HCT116 (cell line): ENCODE measurements at regions not wholly inside any gene's neighbourhood (a gene's known extent, or its start where the extent isn't known, plus 50 kb on each side); places are given as distances from the start of the nearest gene placed in this dataset.

Source experiments
- ATAC-seq: fragments of 200-7000 bp; cut with Tn5 transposase; 2 replicates; pipeline ENCODE4 v1.9.1; 2020; ENCODE audit warnings: mild to moderate bottlenecking, moderate library complexity
- BruUV-seq: library from RNA; stranded (reverse); fragments of 400-500 nt; replicated peaks from 2 replicates; lab custom pipeline; 2021; lab: Mats Ljungman, UMichigan
- CTCF ChIA-PET: fragments of 300-600 bp; sonication (Branson Sonifier 250); formaldehyde crosslinking; loops from one replicate; lab custom pipeline; 2021; ENCODE audit warnings: antibody characterized with exemption; lab: Charles Lee
- POLR2A ChIA-PET: fragments of 300-600, 350-600 bp; sonication (Branson Sonifier 250); formaldehyde crosslinking; loops from one replicate; lab custom pipeline; 2021; ENCODE audit warnings: antibody characterized with exemption; lab: Charles Lee
- RAD21 ChIA-PET, 2 experiments: fragments of 300-600 bp; sonication (Branson Sonifier 250); formaldehyde crosslinking; loops; one replicate each; lab custom pipeline; 2023; ENCODE audit warnings: low total read pairs in 2 of 2; ENCODE audit not compliant: uncharacterized antibody in 2 of 2, unreplicated experiment in 2 of 2, low non-redundant PET in 1 of 2; lab: Charles Lee
- DNase-seq: peaks from one replicate; pipeline ENCODE4 v3.0.0-alpha.2; 2010; ENCODE audit warnings: low read depth, low spot score
- H2AFZ ChIP-seq: fragments of 200-600 bp; shearing (Covaris generic), sonication (generic); 2 replicates; pipeline ENCODE4 v1.6.1; 2017; ENCODE audit warnings: low read depth, mixed run types, mixed read lengths, antibody characterized with exemption, low read length; ENCODE audit not compliant: poor library complexity, severe bottlenecking
- H3K27ac ChIP-seq: 2 replicates; pipeline ENCODE4 v1.5.1; 2012; ENCODE audit warnings: low read depth, low read length
- H3K27me3 ChIP-seq: fragments of 200-600 bp; sonication (generic); 2 replicates; pipeline ENCODE4 v1.6.1; 2016; ENCODE audit warnings: mixed run types, low read length, mixed read lengths; ENCODE audit not compliant: insufficient read depth
- H3K36me3 ChIP-seq, 2 experiments: fragments of 200-500 bp in 1 of 2; fragments of 200-600 bp in 1 of 2; sonication (Bioruptor generic) in 1 of 2; sonication (generic) in 1 of 2; 2 replicates each; pipeline versions ENCODE4 v1.5.1 to v1.6.1; 2014 to 2016; ENCODE audit warnings: low read length in 2 of 2, inconsistent platforms in 1 of 2, mixed read lengths in 1 of 2, mixed run types in 1 of 2; ENCODE audit not compliant: insufficient read depth in 2 of 2, control insufficient read depth in 1 of 2
- H3K4me1 ChIP-seq, 2 experiments: fragments of 200-600 bp in 1 of 2; sonication (generic) in 1 of 2; 2 replicates each; pipeline versions ENCODE4 v1.5.1 to v1.6.1; 2012 to 2017; ENCODE audit warnings: low read length in 2 of 2, inconsistent platforms in 1 of 2, mild to moderate bottlenecking in 1 of 2, mixed read lengths in 1 of 2, mixed run types in 1 of 2, moderate library complexity in 1 of 2; ENCODE audit not compliant: insufficient read depth in 2 of 2, control insufficient read depth in 1 of 2
- H3K4me2 ChIP-seq: fragments of 200-600 bp; sonication (generic); 2 replicates; pipeline ENCODE4 v1.6.1; 2017; ENCODE audit warnings: mixed run types, low read length, mixed read lengths
- H3K4me3 ChIP-seq, 2 experiments: fragments of 200-600 bp in 1 of 2; sonication (generic) in 1 of 2; replicated peaks in 1 of 2; 2 replicates each; pipeline ENCODE4 v1.5.1; 2011 to 2016; ENCODE audit warnings: low read length in 2 of 2, control low read depth in 1 of 2, low read depth in 1 of 2, mild to moderate bottlenecking in 1 of 2, mixed read lengths in 1 of 2, mixed run types in 1 of 2
- H3K79me2 ChIP-seq: fragments of 200-600 bp; sonication (generic); 2 replicates; pipeline ENCODE4 v1.6.1; 2017; ENCODE audit warnings: mild to moderate bottlenecking, mixed run types, low read length, moderate library complexity, mixed read lengths; ENCODE audit not compliant: insufficient read depth
- H3K9ac ChIP-seq: fragments of 200-600 bp; sonication (generic); 2 replicates; pipeline ENCODE4 v1.6.1; 2016; ENCODE audit warnings: low read length, mixed read lengths
- H3K9me2 ChIP-seq: fragments of 200-600 bp; sonication (generic), shearing (Covaris generic); 2 replicates; pipeline ENCODE4 v1.6.1; 2017; ENCODE audit warnings: mixed run types, mild to moderate bottlenecking, moderate library complexity; ENCODE audit not compliant: insufficient read depth
- H3K9me3 ChIP-seq, 2 experiments: fragments of 200-500 bp in 1 of 2; fragments of 200-600 bp in 1 of 2; sonication (Bioruptor generic) in 1 of 2; sonication (generic) in 1 of 2; 2 replicates each; pipeline ENCODE4 v1.6.1; 2014 to 2017; ENCODE audit warnings: low read length in 2 of 2, mixed read lengths in 2 of 2, inconsistent platforms in 1 of 2, low read depth in 1 of 2, mild to moderate bottlenecking in 1 of 2, mixed run types in 1 of 2, moderate library complexity in 1 of 2; ENCODE audit not compliant: control insufficient read depth in 1 of 2, insufficient read depth in 1 of 2
- H4K20me1 ChIP-seq: fragments of 200-600 bp; sonication (generic), shearing (Covaris generic); 2 replicates; pipeline ENCODE4 v1.6.1; 2017; ENCODE audit warnings: mixed run types, mild to moderate bottlenecking, moderate library complexity; ENCODE audit not compliant: insufficient read depth
- ATF3 ChIP-seq: IDR thresholded peaks from 2 replicates; pipeline ENCODE4 v1.6.1; 2012
- CBX3 ChIP-seq: IDR thresholded peaks from 2 replicates; pipeline ENCODE4 v1.6.1; 2012; ENCODE audit warnings: low read depth
- CEBPB ChIP-seq: IDR thresholded peaks from 2 replicates; pipeline ENCODE4 v1.6.1; 2012; ENCODE audit warnings: low read depth
- EGR1 ChIP-seq: IDR thresholded peaks from 2 replicates; pipeline ENCODE4 v1.6.1; 2012; ENCODE audit warnings: low read depth
- EZH2 ChIP-seq: fragments of 200-600 bp; sonication (generic); IDR thresholded peaks from 2 replicates; pipeline ENCODE4 v1.6.1; 2017; ENCODE audit warnings: antibody characterized with exemption, mixed run types
- EZH2phosphoT487 ChIP-seq: fragments of 200-600 bp; IDR thresholded peaks from 2 replicates; pipeline ENCODE4 v1.6.1; 2018; ENCODE audit warnings: antibody characterized with exemption, borderline replicate concordance
- FOSL1 ChIP-seq: IDR thresholded peaks from 2 replicates; pipeline ENCODE4 v1.6.1; 2012; ENCODE audit warnings: low read depth
- JUND ChIP-seq: IDR thresholded peaks from 2 replicates; pipeline ENCODE4 v1.6.1; 2012
- MAX ChIP-seq: IDR thresholded peaks from 2 replicates; pipeline ENCODE4 v1.6.1; 2012
- POLR2A ChIP-seq: IDR thresholded peaks from 2 replicates; pipeline ENCODE4 v1.7.0; 2011; ENCODE audit warnings: borderline replicate concordance; ENCODE audit not compliant: insufficient read depth, insufficient read length; ENCODE audit errors: extremely low read depth
- POLR2AphosphoS5 ChIP-seq: IDR thresholded peaks from 2 replicates; pipeline ENCODE4 v1.6.1; 2011; ENCODE audit warnings: mild to moderate bottlenecking, low read depth, low read length, moderate library complexity
- RAD21 ChIP-seq: IDR thresholded peaks from 2 replicates; pipeline ENCODE4 v1.6.1; 2012; ENCODE audit warnings: low read depth, mild to moderate bottlenecking
- SIN3A ChIP-seq: IDR thresholded peaks from 2 replicates; pipeline ENCODE4 v1.6.1; 2012; ENCODE audit warnings: low read depth
- SP1 ChIP-seq: IDR thresholded peaks from 2 replicates; pipeline ENCODE4 v1.6.1; 2012; ENCODE audit warnings: low read depth
- TCF7L2 ChIP-seq: IDR thresholded peaks from 2 replicates; pipeline ENCODE4 v1.7.0; 2011; ENCODE audit warnings: borderline replicate concordance, inconsistent platforms; ENCODE audit not compliant: insufficient read depth, insufficient read length; ENCODE audit errors: extremely low read depth
- YY1 ChIP-seq: IDR thresholded peaks from 2 replicates; pipeline ENCODE4 v1.6.1; 2011; ENCODE audit warnings: low read length, low read depth, moderate library complexity, mild to moderate bottlenecking; ENCODE audit not compliant: insufficient replicate concordance; ENCODE audit errors: extremely low read depth
- ZNF274 ChIP-seq: fragments of 200-500 bp; sonication (Bioruptor generic); IDR thresholded peaks from 2 replicates; pipeline ENCODE4 v1.6.1; 2014; ENCODE audit warnings: mild to moderate bottlenecking, low read depth, low read length, inconsistent platforms
- intact Hi-C: fragments of 100-400 bp; cut with micrococcal nuclease; formaldehyde crosslinking; loops from 2 replicates; pipeline ENCODE4 v1.10.0; 2022

- Histone ChIP-seq H3K9me3 (peaks cover 3 to 10% of the 10 kb centered on the region in 2 experiments; a peak in 2 of 4 replicates), H3K9ac (no peak overlapping the region), H3K9me2 (no peaks in the 10 kb centered on the region), H4K20me1 (no peaks in the 10 kb centered on the region), H3K4me1 (no peaks in the 10 kb centered on the region), H3K36me3 (no peaks in the 10 kb centered on the region), H3K27ac (no peak overlapping the region), H3K27me3 (no peaks in the 10 kb centered on the region), H2AFZ (no peak overlapping the region), H3K79me2 (no peaks in the 10 kb centered on the region), H3K4me2 (no peak overlapping the region), H3K4me3 (no peak overlapping the region)
- ChIA-PET RAD21 (no interaction called here), CTCF (no interaction called here), POLR2A (no interaction called here)
- TF ChIP-seq POLR2AphosphoS5 (no peak), TCF7L2 (no peak), SP1 (no peak), EZH2 (no peak), MAX (no peak), ATF3 (no peak), EGR1 (no peak), CEBPB (no peak), ZNF274 (no peak), JUND (no peak), YY1 (no peak), CBX3 (no peak), EZH2phosphoT487 (no peak), SIN3A (no peak), FOSL1 (no peak), POLR2A (no peak), RAD21 (no peak)
- no peak for ATAC-seq
- DNase-seq: no peak
- intact Hi-C loops: no loop called here
- BruUV-seq: no TSS peak
Measured at GRCh38 chr12:127558361-127558760, 708.6 kb upstream of the TMEM132C start.
